CD4-positive, alpha-beta T cell (primary cell): ENCODE measurements at regions not wholly inside any gene's neighbourhood (a gene's known extent, or its start where the extent isn't known, plus 50 kb on each side); places are given as distances from the start of the nearest gene placed in this dataset.

Experiments
- ATAC-seq: fragments of 200-7000 bp; cut with Tn5 transposase; one replicate; pipeline ENCODE4 v1.10.0; 2022; ENCODE audit warnings: mild to moderate bottlenecking; ENCODE audit not compliant: poor library complexity
- CTCF ChIA-PET: fragments of 350-600 bp; sonication (Branson Sonifier 250); formaldehyde crosslinking; loops from one replicate; lab custom pipeline; 2021; ENCODE audit warnings: antibody characterized with exemption, inconsistent platforms; lab: Charles Lee
- POLR2A ChIA-PET: fragments of 350-600 bp; sonication (Branson Sonifier 250); formaldehyde crosslinking; loops from one replicate; lab custom pipeline; 2021; ENCODE audit warnings: antibody characterized with exemption, inconsistent platforms; lab: Charles Lee
- DNase-seq, 14 experiments: peaks; one replicate each; pipeline ENCODE4 v3.0.0-alpha.2; 2013 to 2020; ENCODE audit warnings: mixed read lengths in 2 of 14
- H3K27ac ChIP-seq, 2 donors: one replicate each; pipeline versions ENCODE4 v1.5.1 to v1.7.0; 2013; ENCODE audit warnings: low read length in 2 of 2, low read depth in 1 of 2, mild to moderate bottlenecking in 1 of 2
- H3K27me3 ChIP-seq, 2 experiments: 1 replicate in 1 of 2; 2 replicates in 1 of 2; pipeline versions ENCODE4 v1.6.1 to v1.7.0; 2013; ENCODE audit warnings: low read length in 2 of 2, control low read depth in 1 of 2, mild to moderate bottlenecking in 1 of 2, moderate library complexity in 1 of 2; ENCODE audit not compliant: insufficient read depth in 2 of 2, control insufficient read depth in 1 of 2
- H3K36me3 ChIP-seq: one replicate; pipeline ENCODE4 v1.6.1; 2013; ENCODE audit warnings: low read length, control low read depth; ENCODE audit not compliant: insufficient read depth
- H3K4me1 ChIP-seq: one replicate; pipeline ENCODE4 v1.6.1; 2013; ENCODE audit warnings: low read length, control low read depth; ENCODE audit not compliant: insufficient read depth
- H3K4me3 ChIP-seq: one replicate; pipeline ENCODE4 v1.5.1; 2013; ENCODE audit warnings: mild to moderate bottlenecking, low read length, moderate library complexity
- H3K9me3 ChIP-seq, 2 experiments: 1 replicate in 1 of 2; 2 replicates in 1 of 2; pipeline versions ENCODE4 v1.6.1 to v1.7.0; 2013; ENCODE audit warnings: low read length in 2 of 2, mild to moderate bottlenecking in 2 of 2, control low read depth in 1 of 2, moderate library complexity in 1 of 2; ENCODE audit not compliant: control insufficient read depth in 1 of 2, insufficient read depth in 1 of 2
- H3K27ac Mint-ChIP-seq: one replicate; pipeline ENCODE4 v1.8.0; 2020; ENCODE audit warnings: mixed read lengths
- H3K27me3 Mint-ChIP-seq: one replicate; pipeline ENCODE4 v1.8.0; 2021; ENCODE audit warnings: mixed read lengths
- H3K36me3 Mint-ChIP-seq: one replicate; pipeline ENCODE4 v1.8.0; 2021; ENCODE audit warnings: low read depth, mixed read lengths
- H3K4me1 Mint-ChIP-seq: one replicate; pipeline ENCODE4 v1.8.0; 2021; ENCODE audit warnings: low read depth, mixed read lengths
- H3K4me3 Mint-ChIP-seq: one replicate; pipeline ENCODE4 v1.8.0; 2020; ENCODE audit warnings: mild to moderate bottlenecking, mixed read lengths
- H3K9me3 Mint-ChIP-seq: one replicate; pipeline ENCODE4 v1.8.0; 2020; ENCODE audit warnings: mixed read lengths
- intact Hi-C, 2 experiments: fragments of 100-400 bp; cut with DNase I in 1 of 2; cut with micrococcal nuclease in 1 of 2; formaldehyde crosslinking; loops; one replicate each; pipeline versions ENCODE4 v1.15.1 to v1.9.0; 2023 to 2025; cut with DNase I, micrococcal nuclease
- TF ChIP-seq, protein P1 (sequence below): fragments of 200-600 bp; IDR thresholded peaks from one replicate; pipeline ENCODE4 v1.8.0; 2022; ENCODE audit warnings: antibody characterized with exemption, mild to moderate bottlenecking

DNA sequence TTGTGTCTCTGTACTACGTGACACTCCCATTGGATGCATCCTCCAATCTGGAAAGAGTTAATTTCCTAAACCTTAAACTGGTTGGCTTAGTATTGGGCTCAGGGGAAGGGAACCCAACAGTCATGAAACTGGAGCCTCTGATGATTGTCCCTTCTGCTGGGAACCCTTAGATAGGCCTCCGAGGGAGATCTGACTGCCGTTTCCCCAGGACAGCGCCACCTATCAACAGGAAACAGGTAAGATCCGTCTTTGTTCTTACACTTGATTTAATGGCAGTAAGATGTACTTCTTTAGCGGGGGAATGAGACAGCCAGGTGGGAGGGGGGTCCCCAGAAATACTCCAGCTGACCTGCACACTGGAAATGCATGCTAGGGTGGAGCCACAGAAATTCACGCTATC, 1749.6 kb downstream of the SI start:
- TF ChIP-seq, protein P1, sequence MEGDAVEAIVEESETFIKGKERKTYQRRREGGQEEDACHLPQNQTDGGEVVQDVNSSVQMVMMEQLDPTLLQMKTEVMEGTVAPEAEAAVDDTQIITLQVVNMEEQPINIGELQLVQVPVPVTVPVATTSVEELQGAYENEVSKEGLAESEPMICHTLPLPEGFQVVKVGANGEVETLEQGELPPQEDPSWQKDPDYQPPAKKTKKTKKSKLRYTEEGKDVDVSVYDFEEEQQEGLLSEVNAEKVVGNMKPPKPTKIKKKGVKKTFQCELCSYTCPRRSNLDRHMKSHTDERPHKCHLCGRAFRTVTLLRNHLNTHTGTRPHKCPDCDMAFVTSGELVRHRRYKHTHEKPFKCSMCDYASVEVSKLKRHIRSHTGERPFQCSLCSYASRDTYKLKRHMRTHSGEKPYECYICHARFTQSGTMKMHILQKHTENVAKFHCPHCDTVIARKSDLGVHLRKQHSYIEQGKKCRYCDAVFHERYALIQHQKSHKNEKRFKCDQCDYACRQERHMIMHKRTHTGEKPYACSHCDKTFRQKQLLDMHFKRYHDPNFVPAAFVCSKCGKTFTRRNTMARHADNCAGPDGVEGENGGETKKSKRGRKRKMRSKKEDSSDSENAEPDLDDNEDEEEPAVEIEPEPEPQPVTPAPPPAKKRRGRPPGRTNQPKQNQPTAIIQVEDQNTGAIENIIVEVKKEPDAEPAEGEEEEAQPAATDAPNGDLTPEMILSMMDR = no peak
- Mint-ChIP-seq H3K36me3 (no peaks in the 10 kb centered on the region), H3K9me3 (peaks cover 6% of the 10 kb centered on the region), H3K27me3 (no peaks in the 10 kb centered on the region), H3K4me1 (no peaks in the 10 kb centered on the region), H3K4me3 (no peak overlapping the region), H3K27ac (no peak overlapping the region)
- no peak for ATAC-seq
- ChIA-PET POLR2A (no interaction called here), CTCF (no interaction called here)
- H3K4me3 ChIP-seq = no peak overlapping the region
- H3K36me3 ChIP-seq = no peaks in the 10 kb centered on the region
- peaks cover 0 to 12% of the 10 kb centered on the region in 2 experiments for H3K9me3 ChIP-seq
- no peak overlapping the region for H3K27ac ChIP-seq
- intact Hi-C loops = no loop called here
- H3K4me1 ChIP-seq = no peaks in the 10 kb centered on the region
- no peak for DNase-seq
- H3K27me3 ChIP-seq = no peaks in the 10 kb centered on the region

DNA sequence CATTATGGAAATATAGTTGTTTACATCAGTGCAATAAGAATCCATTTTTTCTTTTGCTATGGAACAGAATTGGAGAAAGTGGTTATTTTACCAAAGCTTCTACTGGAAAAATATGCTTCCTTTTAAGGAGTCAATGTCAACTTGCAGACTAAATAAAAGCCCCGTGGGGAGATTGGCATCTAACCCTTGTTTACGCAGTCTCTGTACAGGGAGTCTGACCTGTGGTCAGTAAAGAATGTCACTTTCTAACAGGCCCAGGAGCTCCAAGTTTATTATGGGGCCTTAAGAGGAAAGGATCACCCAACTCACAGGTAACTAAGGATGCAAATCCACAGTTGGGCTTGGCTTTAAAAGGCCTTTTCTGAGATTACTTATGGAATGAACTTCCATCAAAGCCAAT, 1751.2 kb downstream of the SI start:
- Mint-ChIP-seq H3K9me3 (peaks cover 2% of the 10 kb centered on the region), H3K27ac (no peak overlapping the region)
- H3K4me3 ChIP-seq = no peak overlapping the region

DNA sequence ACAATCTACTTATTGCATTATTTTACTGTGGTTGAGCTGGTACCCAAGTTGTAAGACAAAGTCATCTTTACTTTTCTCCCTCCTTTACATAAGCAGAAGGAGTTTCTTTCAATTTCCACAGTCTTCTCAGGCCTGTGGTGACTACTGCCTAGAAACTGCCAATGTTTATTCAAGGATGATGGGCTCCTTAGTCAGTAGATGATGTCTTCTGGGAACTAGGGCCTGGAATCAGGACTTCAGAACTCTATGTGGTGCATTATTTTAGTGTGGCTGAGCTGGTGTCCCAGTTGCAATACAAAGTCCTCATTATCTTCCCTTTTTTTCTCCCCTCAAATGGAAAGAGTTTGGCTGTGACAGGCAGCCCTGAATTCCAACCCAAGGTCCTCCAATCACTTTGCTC, 1762.5 kb downstream of the SI start:
- CTCF ChIA-PET = no interaction called here
- Histone ChIP-seq H3K9me3 (peaks cover 0 to 7% of the 10 kb centered on the region in 2 experiments), H3K36me3 (no peaks in the 10 kb centered on the region), H3K4me1 (no peaks in the 10 kb centered on the region), H3K4me3 (no peak overlapping the region), H3K27ac (no peak overlapping the region), H3K27me3 (no peaks in the 10 kb centered on the region)
- no peak overlapping the region for H3K4me3 Mint-ChIP-seq
- ATAC-seq = no peak
- no peaks in the 10 kb centered on the region for H3K4me1 Mint-ChIP-seq
- TF ChIP-seq, protein P1 = no peak
- no peaks in the 10 kb centered on the region for H3K36me3 Mint-ChIP-seq
- peaks cover 23% of the 10 kb centered on the region for H3K9me3 Mint-ChIP-seq
- H3K27me3 Mint-ChIP-seq = no peaks in the 10 kb centered on the region
- POLR2A ChIA-PET = no interaction called here
- DNase-seq = no peak
- no peak overlapping the region for H3K27ac Mint-ChIP-seq
- intact Hi-C loops = no loop called here

More for the DNA sequence above, 1751.2 kb downstream of the SI start:
- Histone ChIP-seq H3K27me3 (no peaks in the 10 kb centered on the region), H3K36me3 (no peaks in the 10 kb centered on the region), H3K4me1 (no peaks in the 10 kb centered on the region), H3K9me3 (peaks cover 0 to 12% of the 10 kb centered on the region in 2 experiments), H3K27ac (no peak overlapping the region)
- Mint-ChIP-seq H3K36me3 (no peaks in the 10 kb centered on the region), H3K4me1 (no peaks in the 10 kb centered on the region), H3K27me3 (no peaks in the 10 kb centered on the region), H3K4me3 (no peak overlapping the region)
- ChIA-PET POLR2A (no interaction called here), CTCF (no interaction called here)
- intact Hi-C loops = no loop called here
- ATAC-seq (no peak), DNase-seq (no peak)
- TF ChIP-seq, protein P1 = no peak
